SK-N-SH (cell line): ENCODE measurements at regions not wholly inside any gene's neighbourhood (a gene's known extent, or its start where the extent isn't known, plus 50 kb on each side); places are given as distances from the start of the nearest gene placed in this dataset.

ENCODE experiments used
- CTCF ChIA-PET: fragments of 300-600, 350-600 bp; formaldehyde crosslinking; extraction: SDS; loops from one replicate; lab custom pipeline; 2021; lab: Yijun Ruan, JAX
- POLR2A ChIA-PET: fragments of 350-600 bp; sonication (Branson Sonifier 250); formaldehyde crosslinking; extraction: SDS; loops from one replicate; lab custom pipeline; 2020; ENCODE audit warnings: antibody characterized with exemption, inconsistent platforms; lab: Yijun Ruan, JAX
- DNase-seq: peaks from one replicate; pipeline ENCODE4 v3.0.0; 2012
- H2AFZ ChIP-seq: fragments of 200-600 bp; sonication (generic); 2 replicates; pipeline ENCODE4 v1.8.1; 2016; ENCODE audit warnings: antibody characterized with exemption, mild to moderate bottlenecking, low read depth
- H3F3A ChIP-seq: fragments of 200-600 bp; sonication (generic); replicated peaks from 2 replicates; pipeline ENCODE3; 2016; ENCODE audit warnings: antibody characterized with exemption, mild to moderate bottlenecking; ENCODE audit not compliant: insufficient read depth
- H3K27ac ChIP-seq, 2 experiments: fragments of 200-500 bp in 1 of 2; fragments of 200-600 bp in 1 of 2; sonication (Bioruptor generic) in 1 of 2; sonication (generic), shearing (Covaris generic) in 1 of 2; 2 replicates each; pipeline versions ENCODE4 v1.5.1 to v1.6.1; 2014 to 2016; ENCODE audit warnings: low read depth in 2 of 2, inconsistent platforms in 1 of 2, low read length in 1 of 2, mild to moderate bottlenecking in 1 of 2, mixed read lengths in 1 of 2
- H3K27me3 ChIP-seq: fragments of 200-600 bp; sonication (generic), shearing (Covaris generic); 2 replicates; pipeline ENCODE4 v1.6.1; 2016; ENCODE audit warnings: mixed run types; ENCODE audit not compliant: insufficient read depth
- H3K36me3 ChIP-seq, 2 experiments: fragments of 200-500 bp in 1 of 2; fragments of 200-600 bp in 1 of 2; sonication (Bioruptor generic) in 1 of 2; sonication (generic) in 1 of 2; replicated peaks in 1 of 2; 2 replicates each; pipeline versions ENCODE3 to v1.5.1; 2014 to 2016; ENCODE audit warnings: low read length in 1 of 2, mild to moderate bottlenecking in 1 of 2; ENCODE audit not compliant: insufficient read depth in 2 of 2, control insufficient read depth in 1 of 2
- H3K4me1 ChIP-seq, 2 experiments: fragments of 200-500 bp in 1 of 2; fragments of 200-600 bp in 1 of 2; sonication (Bioruptor generic) in 1 of 2; sonication (generic), shearing (Covaris generic) in 1 of 2; 2 replicates each; pipeline versions ENCODE4 v1.5.1 to v1.6.1; 2014 to 2016; ENCODE audit warnings: low read depth in 1 of 2, low read length in 1 of 2, mixed run types in 1 of 2; ENCODE audit not compliant: insufficient read depth in 2 of 2, control insufficient read depth in 1 of 2
- H3K4me2 ChIP-seq: fragments of 200-600 bp; sonication (generic), shearing (Covaris generic); 2 replicates; pipeline ENCODE4 v1.6.1; 2017; ENCODE audit warnings: mixed run types
- H3K4me3 ChIP-seq, 2 experiments: fragments of 200-500 bp in 1 of 2; fragments of 200-600 bp in 1 of 2; sonication (Bioruptor generic) in 1 of 2; sonication (generic), shearing (Covaris generic) in 1 of 2; 2 replicates each; pipeline versions ENCODE4 v1.5.1 to v1.8.1; 2014 to 2016; ENCODE audit warnings: low read depth in 2 of 2, inconsistent platforms in 1 of 2, low read length in 1 of 2, mild to moderate bottlenecking in 1 of 2, mixed read lengths in 1 of 2, moderate library complexity in 1 of 2
- H3K79me2 ChIP-seq: fragments of 200-600 bp; sonication (generic); 2 replicates; pipeline ENCODE4 v1.8.1; 2017; ENCODE audit warnings: mild to moderate bottlenecking; ENCODE audit not compliant: insufficient read depth
- H3K9ac ChIP-seq: fragments of 200-600 bp; sonication (generic); 2 replicates; pipeline ENCODE4 v1.6.1; 2017; ENCODE audit warnings: mixed run types
- H3K9me2 ChIP-seq: fragments of 200-600 bp; sonication (generic); 2 replicates; pipeline ENCODE4 v1.6.1; 2017; ENCODE audit warnings: mixed run types
- H3K9me3 ChIP-seq: fragments of 200-600 bp; sonication (generic); 2 replicates; pipeline ENCODE4 v1.6.1; 2017; ENCODE audit warnings: mixed run types, mild to moderate bottlenecking, moderate library complexity
- H4K20me1 ChIP-seq: fragments of 200-600 bp; sonication (generic); 2 replicates; pipeline ENCODE4 v1.6.1; 2017; ENCODE audit warnings: mild to moderate bottlenecking, mixed run types; ENCODE audit not compliant: insufficient read depth
- CTCF ChIP-seq: fragments of 200-600 bp; sonication (generic); IDR thresholded peaks from 2 replicates; pipeline ENCODE4 v1.6.1; 2017; ENCODE audit warnings: antibody characterized with exemption, mild to moderate bottlenecking, moderate library complexity
- ELF1 ChIP-seq: IDR thresholded peaks from 2 replicates; pipeline ENCODE4 v1.4.0; 2012
- GATA2 ChIP-seq: sonication (generic); formaldehyde crosslinking; IDR thresholded peaks from 2 replicates; pipeline ENCODE4 v1.5.0; 2020; ENCODE audit warnings: mild to moderate bottlenecking, missing genetic modification reagents
- IRF3 ChIP-seq: fragments of 150-350 bp; IDR thresholded peaks from 2 replicates; pipeline ENCODE4 v1.6.1; 2016; ENCODE audit warnings: mild to moderate bottlenecking, low read depth, low read length
- JUND ChIP-seq: IDR thresholded peaks from 2 replicates; pipeline ENCODE4 v1.4.0; 2012
- NFIC ChIP-seq: IDR thresholded peaks from 2 replicates; pipeline ENCODE4 v1.4.0; 2012; ENCODE audit warnings: borderline replicate concordance
- NRF1 ChIP-seq: IDR thresholded peaks from 2 replicates; pipeline ENCODE4 v1.6.1; 2012; ENCODE audit warnings: low read depth, mild to moderate bottlenecking, low read length
- PBX3 ChIP-seq: IDR thresholded peaks from 2 replicates; pipeline ENCODE4; 2012
- POLR2AphosphoS5 ChIP-seq: IDR thresholded peaks from 2 replicates; pipeline ENCODE4 v1.6.1; 2012; ENCODE audit warnings: low read depth, low read length
- TAF1 ChIP-seq: IDR thresholded peaks from 2 replicates; pipeline ENCODE4 v1.6.1; 2012; ENCODE audit warnings: low read depth, mild to moderate bottlenecking, low read length, moderate library complexity, borderline replicate concordance
- TCF12 ChIP-seq: IDR thresholded peaks from 2 replicates; pipeline ENCODE4 v1.4.0; 2012
- ZBTB33 ChIP-seq: IDR thresholded peaks from 2 replicates; pipeline ENCODE4 v1.4.0; 2012; ENCODE audit warnings: low read depth, borderline replicate concordance
- WGBS: methylation state at CpG from one replicate; pipeline ENCODE4 v1.1.6; 2017; ENCODE audit warnings: low lambda C conversion rate; 5-methylcytosine and 5-hydroxymethylcytosine counted together

GRCh38 chr15:92339361-92339760 is 54.3 kb upstream of the ST8SIA2 start:
- no peak overlapping the region for H3K27ac ChIP-seq
- 13% methylated on average over 3 of the region's 3 CpGs for WGBS
- H3F3A ChIP-seq, result no peaks in the 10 kb centered on the region
- H3K9ac ChIP-seq, result no peak overlapping the region
- no peaks in the 10 kb centered on the region for H3K79me2 ChIP-seq
- ChIA-PET CTCF (interaction anchor here (1.3 kb wide), 1 partner anchor 14 kb away, joined by 3 read pairs; no protein-coding TSS in a partner anchor), POLR2A (no interaction called here)
- no peak overlapping the region for H2AFZ ChIP-seq
- peaks cover 0 to 2% of the 10 kb centered on the region in 2 experiments; a peak in 1 of 4 replicates for H3K4me1 ChIP-seq
- H3K4me2 ChIP-seq, result no peak overlapping the region
- H3K9me3 ChIP-seq, result 0 out of 2 replicates have a peak, but pooled peaks cover 3% of the 10 kb centered on the region
- no peaks in the 10 kb centered on the region for H3K9me2 ChIP-seq
- H4K20me1 ChIP-seq, result no peaks in the 10 kb centered on the region
- no peak overlapping the region for H3K4me3 ChIP-seq
- H3K27me3 ChIP-seq, result no peaks in the 10 kb centered on the region
- no peak for TF ChIP-seq JUND
- TF ChIP-seq ELF1, result no peak
- TF ChIP-seq IRF3, result no peak
- TF ChIP-seq GATA2, result no peak
- no peak for TF ChIP-seq ZBTB33
- no peak for TF ChIP-seq POLR2AphosphoS5
- TF ChIP-seq NRF1, result no peak
- TF ChIP-seq CTCF, result no peak
- no peak for TF ChIP-seq NFIC
- no peak for TF ChIP-seq PBX3
- TF ChIP-seq TAF1, result no peak
- TF ChIP-seq TCF12, result no peak
- no peak for DNase-seq
- H3K36me3 ChIP-seq, result no peaks in the 10 kb centered on the region
